Type B pancreatic cell (in vitro differentiated cells): ENCODE measurements at regions not wholly inside any gene's neighbourhood (a gene's known extent, or its start where the extent isn't known, plus 50 kb on each side); places are given as distances from the start of the nearest gene placed in this dataset.

Source experiments
- DNase-seq: peaks from one replicate; pipeline ENCODE4 v3.0.0; 2021; ENCODE audit warnings: mixed read lengths; ENCODE audit not compliant: unreplicated experiment; ENCODE audit errors: extremely low spot score
- H3K27ac Mint-ChIP-seq: 2 replicates; pipeline ENCODE4 v1.8.0; 2021; ENCODE audit warnings: mild to moderate bottlenecking, mixed read lengths
- H3K27me3 Mint-ChIP-seq: 2 replicates; pipeline ENCODE4 v1.8.0; 2021; ENCODE audit warnings: mixed read lengths
- H3K36me3 Mint-ChIP-seq: 2 replicates; pipeline ENCODE4 v1.8.0; 2021; ENCODE audit warnings: mixed read lengths
- H3K4me1 Mint-ChIP-seq: one replicate; pipeline ENCODE4 v1.8.0; 2021; ENCODE audit warnings: mixed read lengths; ENCODE audit not compliant: unreplicated experiment
- H3K4me3 Mint-ChIP-seq: 2 replicates; pipeline ENCODE4 v1.8.0; 2021; ENCODE audit warnings: mild to moderate bottlenecking, mixed read lengths
- H3K9me3 Mint-ChIP-seq: 2 replicates; pipeline ENCODE4 v1.8.0; 2021; ENCODE audit warnings: mixed read lengths
- CTCF ChIP-seq: fragments of 200-600 bp; sonication (generic); conservative IDR thresholded peaks from 2 replicates; pipeline ENCODE4 v1.5.0; 2021; ENCODE audit warnings: antibody characterized with exemption, mild to moderate bottlenecking

- Mint-ChIP-seq H3K27ac (no peak overlapping the region), H3K36me3 (no peaks in the 10 kb centered on the region), H3K27me3 (peaks cover 8% of the 10 kb centered on the region), H3K4me1 (no peaks in the 10 kb centered on the region), H3K4me3 (no peak overlapping the region), H3K9me3 (no peaks in the 10 kb centered on the region)
- peak; percentile 29 for DNase-seq
- TF ChIP-seq CTCF: no peak
These were observed 273.8 kb downstream of the MATN1 start for GRCh38 chr1:30449428-30450147.

- Mint-ChIP-seq H3K4me3 (no peak overlapping the region), H3K36me3 (no peaks in the 10 kb centered on the region), H3K27ac (no peak overlapping the region), H3K4me1 (no peaks in the 10 kb centered on the region), H3K9me3 (no peaks in the 10 kb centered on the region), H3K27me3 (peaks cover 8% of the 10 kb centered on the region)
- TF ChIP-seq CTCF: no peak
- peak; percentile 43 for DNase-seq
These were observed 274.4 kb downstream of the MATN1 start for GRCh38 chr1:30449003-30449402.

GRCh38 chr1:30447701-30448100 is 275.7 kb downstream of the MATN1 start:
- H3K4me3 Mint-ChIP-seq: no peak overlapping the region
- no peaks in the 10 kb centered on the region for H3K9me3 Mint-ChIP-seq
- no peaks in the 10 kb centered on the region for H3K4me1 Mint-ChIP-seq
- no peak overlapping the region for H3K27ac Mint-ChIP-seq
- no peak for TF ChIP-seq CTCF
- peak; percentile 11 for DNase-seq
- peaks cover 8% of the 10 kb centered on the region for H3K27me3 Mint-ChIP-seq
- H3K36me3 Mint-ChIP-seq: no peaks in the 10 kb centered on the region

- no peaks in the 10 kb centered on the region for H3K9me3 Mint-ChIP-seq
- peaks cover 8% of the 10 kb centered on the region for H3K27me3 Mint-ChIP-seq
- peak; percentile 34 for DNase-seq
- no peak for TF ChIP-seq CTCF
- no peaks in the 10 kb centered on the region for H3K4me1 Mint-ChIP-seq
- no peak overlapping the region for H3K4me3 Mint-ChIP-seq
- H3K36me3 Mint-ChIP-seq: no peaks in the 10 kb centered on the region
- H3K27ac Mint-ChIP-seq: no peak overlapping the region
These were observed 276.3 kb downstream of the MATN1 start for GRCh38 chr1:30447080-30447479.

GRCh38 chr1:30446508-30446907 is 276.9 kb downstream of the MATN1 start:
- DNase-seq: peak; percentile 59
- no peak for TF ChIP-seq CTCF
- Mint-ChIP-seq H3K4me3 (no peak overlapping the region), H3K27ac (no peak overlapping the region), H3K4me1 (no peaks in the 10 kb centered on the region), H3K36me3 (no peaks in the 10 kb centered on the region), H3K9me3 (no peaks in the 10 kb centered on the region), H3K27me3 (peaks cover 8% of the 10 kb centered on the region)
